Loucy (cell line): ENCODE measurements at regions not wholly inside any gene's neighbourhood (a gene's known extent, or its start where the extent isn't known, plus 50 kb on each side); places are given as distances from the start of the nearest gene placed in this dataset.

ENCODE experiments used
- H2AFZ ChIP-seq: fragments of 200-600 bp; sonication (generic); 2 replicates; pipeline ENCODE4 v1.6.0; 2016; ENCODE audit warnings: antibody characterized with exemption, mild to moderate bottlenecking, low read length, moderate library complexity
- H3F3A ChIP-seq: fragments of 200-600 bp; 2 replicates; pipeline ENCODE4 v1.6.0; 2016; ENCODE audit warnings: antibody characterized with exemption, low read depth, mild to moderate bottlenecking
- H3K27me3 ChIP-seq: fragments of 200-600 bp; sonication (generic); 2 replicates; pipeline ENCODE4 v1.6.1; 2014; ENCODE audit warnings: low read length, mild to moderate bottlenecking; ENCODE audit not compliant: insufficient read depth, poor library complexity, severe bottlenecking
- H3K36me3 ChIP-seq: fragments of 200-600 bp; sonication (generic); 2 replicates; pipeline ENCODE4 v1.6.1; 2016; ENCODE audit warnings: low read length; ENCODE audit not compliant: insufficient read depth
- H3K4me1 ChIP-seq: fragments of 200-600 bp; sonication (generic); 2 replicates; pipeline ENCODE4 v1.5.1; 2014; ENCODE audit warnings: low read length, mild to moderate bottlenecking; ENCODE audit not compliant: insufficient read depth, poor library complexity, severe bottlenecking
- H3K4me2 ChIP-seq: fragments of 200-600 bp; sonication (generic); 2 replicates; pipeline ENCODE4 v1.6.0; 2014; ENCODE audit warnings: antibody characterized with exemption, low read length, low read depth, mild to moderate bottlenecking; ENCODE audit not compliant: poor library complexity, severe bottlenecking
- H3K4me3 ChIP-seq: fragments of 200-600 bp; sonication (generic); 2 replicates; pipeline ENCODE4 v1.5.1; 2014; ENCODE audit warnings: low read length, mild to moderate bottlenecking, mixed read lengths; ENCODE audit not compliant: poor library complexity, severe bottlenecking
- H3K79me2 ChIP-seq: fragments of 200-600 bp; sonication (generic); 2 replicates; pipeline ENCODE4 v1.6.1; 2014; ENCODE audit warnings: low read length; ENCODE audit not compliant: insufficient read depth
- H3K9ac ChIP-seq: fragments of 200-600 bp; sonication (generic); 2 replicates; pipeline ENCODE4 v1.6.0; 2014; ENCODE audit warnings: mild to moderate bottlenecking, low read depth, low read length, moderate library complexity; ENCODE audit not compliant: poor library complexity, severe bottlenecking
- H3K9me2 ChIP-seq: fragments of 200-600 bp; sonication (generic); replicated peaks from 2 replicates; pipeline ENCODE4 v1.6.1; 2016; ENCODE audit warnings: low read depth, low read length, mixed read lengths
- H3K9me3 ChIP-seq: fragments of 200-600 bp; sonication (generic); 2 replicates; pipeline ENCODE4 v1.6.1; 2014; ENCODE audit warnings: mild to moderate bottlenecking, antibody characterized with exemption, low read length, low read depth; ENCODE audit not compliant: insufficient read depth
- H4K20me1 ChIP-seq: fragments of 200-600 bp; sonication (generic); 2 replicates; pipeline ENCODE4 v1.6.0; 2014; ENCODE audit warnings: antibody characterized with exemption, low read length, mild to moderate bottlenecking; ENCODE audit not compliant: insufficient read depth, poor library complexity, severe bottlenecking
- EZH2phosphoT487 ChIP-seq: fragments of 200-600 bp; IDR thresholded peaks from 2 replicates; pipeline ENCODE4 v1.6.1; 2018; ENCODE audit warnings: antibody characterized with exemption, mild to moderate bottlenecking, moderate library complexity, borderline replicate concordance
- TF ChIP-seq, protein P1 (sequence below): fragments of 200-600 bp; sonication (generic); conservative IDR thresholded peaks from 2 replicates; pipeline ENCODE4 v1.5.1; 2014; ENCODE audit warnings: mild to moderate bottlenecking, antibody characterized with exemption, low read length

DNA sequence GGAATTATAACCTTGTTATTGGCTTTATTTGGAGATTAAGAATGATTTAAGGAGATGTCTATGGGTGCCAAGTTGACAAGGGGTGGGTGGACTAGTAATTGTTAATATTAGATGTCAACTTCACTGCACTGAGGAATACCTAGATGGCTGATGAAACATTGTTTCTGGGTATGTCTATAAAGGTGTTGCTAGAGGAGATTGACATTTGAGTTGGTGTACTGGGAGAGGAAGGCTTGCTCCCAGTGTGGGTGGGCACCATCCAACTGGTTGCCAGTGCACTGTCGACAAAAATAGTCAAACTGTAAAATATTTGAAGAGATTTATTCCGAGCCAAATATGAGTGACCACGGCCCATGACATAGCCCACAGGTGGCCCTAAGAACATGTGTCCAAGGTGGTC, 378.8 kb downstream of the NDFIP2 start:
- Histone ChIP-seq H2AFZ (no peak overlapping the region), H3K4me3 (no peak overlapping the region), H3K9ac (no peak overlapping the region), H3K9me2 (no peaks in the 10 kb centered on the region), H3K9me3 (no peaks in the 10 kb centered on the region), H3K27me3 (no peaks in the 10 kb centered on the region), H3K4me2 (peak overlapping the region; percentile 20), H3K36me3 (no peaks in the 10 kb centered on the region), H3K4me1 (peaks cover 11% of the 10 kb centered on the region), H3K79me2 (no peaks in the 10 kb centered on the region), H4K20me1 (no peaks in the 10 kb centered on the region), H3F3A (no peaks in the 10 kb centered on the region)
- TF ChIP-seq EZH2phosphoT487: no peak
- TF ChIP-seq, protein P1, sequence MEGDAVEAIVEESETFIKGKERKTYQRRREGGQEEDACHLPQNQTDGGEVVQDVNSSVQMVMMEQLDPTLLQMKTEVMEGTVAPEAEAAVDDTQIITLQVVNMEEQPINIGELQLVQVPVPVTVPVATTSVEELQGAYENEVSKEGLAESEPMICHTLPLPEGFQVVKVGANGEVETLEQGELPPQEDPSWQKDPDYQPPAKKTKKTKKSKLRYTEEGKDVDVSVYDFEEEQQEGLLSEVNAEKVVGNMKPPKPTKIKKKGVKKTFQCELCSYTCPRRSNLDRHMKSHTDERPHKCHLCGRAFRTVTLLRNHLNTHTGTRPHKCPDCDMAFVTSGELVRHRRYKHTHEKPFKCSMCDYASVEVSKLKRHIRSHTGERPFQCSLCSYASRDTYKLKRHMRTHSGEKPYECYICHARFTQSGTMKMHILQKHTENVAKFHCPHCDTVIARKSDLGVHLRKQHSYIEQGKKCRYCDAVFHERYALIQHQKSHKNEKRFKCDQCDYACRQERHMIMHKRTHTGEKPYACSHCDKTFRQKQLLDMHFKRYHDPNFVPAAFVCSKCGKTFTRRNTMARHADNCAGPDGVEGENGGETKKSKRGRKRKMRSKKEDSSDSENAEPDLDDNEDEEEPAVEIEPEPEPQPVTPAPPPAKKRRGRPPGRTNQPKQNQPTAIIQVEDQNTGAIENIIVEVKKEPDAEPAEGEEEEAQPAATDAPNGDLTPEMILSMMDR: no peak

DNA sequence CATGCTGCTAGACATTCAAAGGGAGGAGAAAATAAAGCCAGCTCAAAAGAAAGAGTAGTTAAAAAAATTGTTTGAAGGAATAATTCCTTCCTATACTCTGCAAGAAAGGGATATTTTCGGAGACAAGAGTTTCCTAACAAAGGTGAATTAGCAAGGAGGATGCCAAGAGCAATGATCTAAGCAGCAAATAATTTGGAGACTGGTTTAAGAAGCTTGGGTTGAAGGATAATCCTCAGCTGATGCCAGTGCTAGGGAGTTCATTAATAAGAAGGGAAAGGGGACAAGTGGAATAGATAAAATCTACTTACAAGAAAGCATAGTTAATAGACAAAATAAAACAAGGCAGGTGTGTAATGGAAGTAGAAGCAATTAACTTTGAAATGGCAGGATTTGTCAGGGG, 372.3 kb downstream of the NDFIP2 start:
- Histone ChIP-seq H2AFZ (no peak overlapping the region), H3K36me3 (no peaks in the 10 kb centered on the region), H3K4me1 (no peaks in the 10 kb centered on the region), H3F3A (no peaks in the 10 kb centered on the region), H3K27me3 (no peaks in the 10 kb centered on the region), H3K79me2 (no peaks in the 10 kb centered on the region), H4K20me1 (no peaks in the 10 kb centered on the region), H3K9me2 (no peaks in the 10 kb centered on the region), H3K9me3 (no peaks in the 10 kb centered on the region), H3K4me3 (no peak overlapping the region), H3K9ac (no peak overlapping the region), H3K4me2 (no peak overlapping the region)
- no peak for TF ChIP-seq EZH2phosphoT487
- TF ChIP-seq, protein P1: no peak

DNA sequence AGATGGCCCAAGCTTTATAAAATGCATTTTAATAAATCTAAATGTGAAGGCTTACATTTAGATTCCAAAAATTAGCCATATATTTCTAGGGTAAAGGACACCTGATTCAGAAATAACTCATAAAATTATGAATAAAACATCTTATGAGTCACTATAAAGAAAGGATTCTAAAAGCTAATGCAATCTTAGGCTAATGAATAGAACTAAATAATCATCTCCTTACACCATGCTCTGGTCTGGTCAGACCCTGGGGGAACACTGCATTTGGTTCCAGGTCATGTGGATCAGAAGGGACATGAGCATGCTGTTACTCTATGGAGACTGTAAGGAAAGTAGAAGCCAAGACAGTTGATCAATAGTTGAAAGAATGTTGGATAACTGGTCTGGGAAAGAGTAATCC, 370.4 kb downstream of the NDFIP2 start:
- H3K4me1 ChIP-seq: no peaks in the 10 kb centered on the region
- no peaks in the 10 kb centered on the region for H3K79me2 ChIP-seq
- H3F3A ChIP-seq: no peaks in the 10 kb centered on the region
- H3K9me2 ChIP-seq: no peaks in the 10 kb centered on the region
- TF ChIP-seq, protein P1: no peak
- TF ChIP-seq EZH2phosphoT487: no peak
- H3K27me3 ChIP-seq: no peaks in the 10 kb centered on the region
- no peaks in the 10 kb centered on the region for H4K20me1 ChIP-seq
- no peaks in the 10 kb centered on the region for H3K9me3 ChIP-seq
- no peak overlapping the region for H3K4me3 ChIP-seq
- no peaks in the 10 kb centered on the region for H3K36me3 ChIP-seq
- no peak overlapping the region for H3K4me2 ChIP-seq
- no peak overlapping the region for H3K9ac ChIP-seq
- H2AFZ ChIP-seq: no peak overlapping the region
